Colonic mucosa (tissue), 4 donors: ENCODE measurements at regions not wholly inside any gene's neighbourhood (a gene's known extent, or its start where the extent isn't known, plus 50 kb on each side); places are given as distances from the start of the nearest gene placed in this dataset.

Experiments
- DNase-seq: peaks from one replicate; pipeline ENCODE4 v3.0.0-alpha.2; 2020
- H3K27ac ChIP-seq: fragments of 200-600 bp; one replicate; pipeline ENCODE4 v1.8.0; 2021
- H3K27me3 ChIP-seq: fragments of 200-600 bp; one replicate; pipeline ENCODE4 v1.8.0; 2021
- H3K36me3 ChIP-seq: fragments of 200-600 bp; one replicate; pipeline ENCODE4 v1.8.0; 2021
- H3K4me1 ChIP-seq: fragments of 200-600 bp; one replicate; pipeline ENCODE4 v1.8.0; 2021; ENCODE audit warnings: mild to moderate bottlenecking
- H3K4me3 ChIP-seq: fragments of 200-600 bp; one replicate; pipeline ENCODE4 v1.8.0; 2021
- H3K9ac ChIP-seq, 2 donors: one replicate each; pipeline ENCODE4 v1.7.0; 2013; ENCODE audit warnings: control low read depth in 2 of 2, low read depth in 2 of 2, low read length in 2 of 2
- H3K9me3 ChIP-seq: fragments of 200-600 bp; one replicate; pipeline ENCODE4 v1.8.0; 2021
- intact Hi-C: fragments of 100-400 bp; cut with DNase I; formaldehyde crosslinking; loops from one replicate; pipeline ENCODE4 v1.14.1; 2022
- TF ChIP-seq, protein P1 (sequence below): fragments of 200-600 bp; IDR thresholded peaks from one replicate; pipeline ENCODE4 v1.8.0; 2022; ENCODE audit warnings: antibody characterized with exemption, mild to moderate bottlenecking
- donor health status: healthy.
- donor health status: DM: no; HTN: no; CAD: no.
- donor health status: DM: no; HTN: no; CAD: no.

GRCh38 chr15:81534124-81534523, 160.1 kb upstream of the TMC3 start:
- DNase-seq, result no peak

DNA sequence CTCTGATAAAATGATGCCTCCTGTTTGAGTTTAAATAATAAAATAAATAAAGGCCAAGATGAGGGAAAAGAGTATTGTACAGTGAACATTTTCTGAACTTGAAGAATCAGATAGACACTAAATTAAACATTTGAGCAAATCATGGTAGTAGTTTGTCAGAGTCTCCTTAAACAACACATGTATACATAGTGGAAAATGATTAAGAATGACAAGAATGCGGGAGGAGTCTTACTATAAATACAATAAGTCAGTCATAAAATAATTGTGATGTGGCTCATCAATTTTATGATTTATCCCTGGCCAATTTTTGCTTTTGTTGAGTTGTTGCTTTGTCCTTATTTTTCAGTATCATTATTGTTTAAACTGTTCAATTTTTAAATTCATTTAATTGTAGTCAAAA, 158.0 kb upstream of the TMC3 start:
- intact Hi-C loops, result no loop called here
- Histone ChIP-seq H3K27me3 (no peaks in the 10 kb centered on the region), H3K36me3 (no peaks in the 10 kb centered on the region), H3K4me3 (no peak overlapping the region), H3K27ac (no peak overlapping the region), H3K9ac (no peak overlapping the region), H3K4me1 (no peaks in the 10 kb centered on the region), H3K9me3 (no peaks in the 10 kb centered on the region)
- DNase-seq, result no peak
- TF ChIP-seq, protein P1, sequence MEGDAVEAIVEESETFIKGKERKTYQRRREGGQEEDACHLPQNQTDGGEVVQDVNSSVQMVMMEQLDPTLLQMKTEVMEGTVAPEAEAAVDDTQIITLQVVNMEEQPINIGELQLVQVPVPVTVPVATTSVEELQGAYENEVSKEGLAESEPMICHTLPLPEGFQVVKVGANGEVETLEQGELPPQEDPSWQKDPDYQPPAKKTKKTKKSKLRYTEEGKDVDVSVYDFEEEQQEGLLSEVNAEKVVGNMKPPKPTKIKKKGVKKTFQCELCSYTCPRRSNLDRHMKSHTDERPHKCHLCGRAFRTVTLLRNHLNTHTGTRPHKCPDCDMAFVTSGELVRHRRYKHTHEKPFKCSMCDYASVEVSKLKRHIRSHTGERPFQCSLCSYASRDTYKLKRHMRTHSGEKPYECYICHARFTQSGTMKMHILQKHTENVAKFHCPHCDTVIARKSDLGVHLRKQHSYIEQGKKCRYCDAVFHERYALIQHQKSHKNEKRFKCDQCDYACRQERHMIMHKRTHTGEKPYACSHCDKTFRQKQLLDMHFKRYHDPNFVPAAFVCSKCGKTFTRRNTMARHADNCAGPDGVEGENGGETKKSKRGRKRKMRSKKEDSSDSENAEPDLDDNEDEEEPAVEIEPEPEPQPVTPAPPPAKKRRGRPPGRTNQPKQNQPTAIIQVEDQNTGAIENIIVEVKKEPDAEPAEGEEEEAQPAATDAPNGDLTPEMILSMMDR, result no peak

More at GRCh38 chr15:81534124-81534523, 160.1 kb upstream of the TMC3 start:
- TF ChIP-seq, protein P1, result no peak
- Histone ChIP-seq H3K9me3 (no peaks in the 10 kb centered on the region), H3K9ac (no peak overlapping the region), H3K36me3 (no peaks in the 10 kb centered on the region), H3K4me1 (no peaks in the 10 kb centered on the region), H3K4me3 (no peak overlapping the region), H3K27ac (no peak overlapping the region), H3K27me3 (no peaks in the 10 kb centered on the region)
- intact Hi-C loops, result no loop called here

- intact Hi-C loops, result no loop called here
- no peaks in the 10 kb centered on the region for H3K36me3 ChIP-seq
- H3K4me3 ChIP-seq, result no peak overlapping the region
- no peaks in the 10 kb centered on the region for H3K4me1 ChIP-seq
- H3K9ac ChIP-seq, result no peak overlapping the region
- H3K9me3 ChIP-seq, result no peaks in the 10 kb centered on the region
- H3K27ac ChIP-seq, result no peak overlapping the region
- TF ChIP-seq, protein P1, result no peak
- no peak for DNase-seq
- no peaks in the 10 kb centered on the region for H3K27me3 ChIP-seq
Observed at GRCh38 chr15:81531109-81531592, 157.1 kb upstream of the TMC3 start.

DNA sequence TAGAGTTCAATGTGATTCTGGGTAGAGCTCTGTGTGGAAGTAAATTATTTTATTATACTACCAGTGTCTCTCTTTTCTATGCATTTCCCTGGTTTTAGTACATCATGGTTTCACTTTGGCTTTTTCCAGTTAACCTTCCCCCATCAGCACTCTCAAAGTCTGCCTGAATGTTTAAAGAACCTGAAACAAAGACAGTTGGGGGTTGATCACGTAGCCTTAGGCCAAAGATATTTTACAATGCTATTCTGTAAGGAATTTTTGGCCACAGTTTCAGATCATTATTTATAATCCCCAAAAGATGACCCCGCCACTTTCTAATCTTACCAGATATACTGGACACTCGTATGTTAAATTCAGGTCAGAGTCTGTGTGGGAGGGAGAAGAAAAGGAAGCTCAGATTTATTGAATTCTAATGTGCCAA, 156.3 kb upstream of the TMC3 start:
- TF ChIP-seq, protein P1, result no peak
- Histone ChIP-seq H3K27ac (no peak overlapping the region), H3K9me3 (no peaks in the 10 kb centered on the region), H3K36me3 (no peaks in the 10 kb centered on the region), H3K27me3 (no peaks in the 10 kb centered on the region), H3K9ac (no peak overlapping the region), H3K4me1 (no peaks in the 10 kb centered on the region), H3K4me3 (no peak overlapping the region)
- intact Hi-C loops, result no loop called here
- no peak for DNase-seq

DNA sequence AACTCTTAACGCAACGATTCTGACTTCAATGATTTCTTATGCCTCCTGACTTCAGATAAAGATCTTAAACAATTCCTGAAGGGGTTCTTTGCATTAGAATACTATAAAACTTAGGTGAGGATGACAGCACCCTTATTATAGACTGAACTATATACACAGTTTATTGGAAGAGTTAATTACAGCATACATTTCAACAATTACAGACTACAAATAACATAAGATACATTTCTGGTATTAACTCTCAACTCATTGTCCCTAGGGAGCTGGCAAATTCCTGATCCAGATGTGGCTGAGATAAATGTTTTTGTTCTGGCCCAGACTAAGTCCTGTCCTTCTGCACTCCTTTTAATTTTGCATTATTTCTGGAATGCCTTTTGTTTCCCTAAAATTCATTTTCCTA, 155.5 kb upstream of the TMC3 start:
- intact Hi-C loops, result no loop called here
- no peaks in the 10 kb centered on the region for H3K36me3 ChIP-seq
- TF ChIP-seq, protein P1, result no peak

DNA sequence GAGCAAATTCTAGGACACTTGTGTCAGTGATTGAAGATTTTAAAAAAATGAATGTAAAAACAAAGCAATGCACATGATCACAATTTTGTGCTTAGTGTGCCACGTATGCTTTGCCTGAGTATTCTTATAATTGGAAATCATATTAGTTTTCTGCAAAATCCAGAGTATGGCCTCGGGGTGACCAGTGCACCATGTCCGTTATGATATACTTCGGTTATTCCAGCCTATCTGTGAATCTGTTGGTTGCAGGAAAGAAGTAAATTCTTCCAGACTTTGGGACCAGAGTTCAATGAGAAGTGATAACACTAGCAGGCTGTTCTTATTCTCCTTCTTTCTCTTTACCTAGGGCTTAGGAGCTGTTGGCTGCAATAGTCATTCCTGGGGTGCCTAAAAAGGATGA, 152.0 kb upstream of the TMC3 start:
- H3K4me3 ChIP-seq, result no peak overlapping the region
- intact Hi-C loops, result no loop called here
- H3K27ac ChIP-seq, result no peak overlapping the region
- H3K4me1 ChIP-seq, result no peaks in the 10 kb centered on the region
- no peak overlapping the region for H3K9ac ChIP-seq
- DNase-seq, result no peak
- TF ChIP-seq, protein P1, result no peak
- H3K9me3 ChIP-seq, result no peaks in the 10 kb centered on the region
- H3K27me3 ChIP-seq, result no peaks in the 10 kb centered on the region
- H3K36me3 ChIP-seq, result no peaks in the 10 kb centered on the region

More for the DNA sequence above, 155.5 kb upstream of the TMC3 start:
- Histone ChIP-seq H3K9ac (no peak overlapping the region), H3K4me1 (no peaks in the 10 kb centered on the region), H3K4me3 (no peak overlapping the region), H3K27me3 (no peaks in the 10 kb centered on the region), H3K9me3 (no peaks in the 10 kb centered on the region), H3K27ac (no peak overlapping the region)
- no peak for DNase-seq
